GM23338 (cell line): ENCODE measurements at regions not wholly inside any gene's neighbourhood (a gene's known extent, or its start where the extent isn't known, plus 50 kb on each side); places are given as distances from the start of the nearest gene placed in this dataset.

Experiments
- ATAC-seq: fragments of 200-7000 bp; cut with Tn5 transposase; 3 replicates; pipeline ENCODE4 v1.9.1; 2020
- DNase-seq: peaks from one replicate; pipeline ENCODE4 v3.0.0-alpha.2; 2015; ENCODE audit warnings: low spot score
- H2AFZ ChIP-seq: fragments of 200-600 bp; sonication (generic); 2 replicates; pipeline ENCODE4 v1.8.0; 2016; ENCODE audit warnings: antibody characterized with exemption, mild to moderate bottlenecking, moderate library complexity
- H3F3A ChIP-seq: fragments of 200-600 bp; sonication (generic); replicated peaks from 2 replicates; pipeline ENCODE4 v1.8.0; 2017; ENCODE audit warnings: antibody characterized with exemption, mixed run types, low read depth
- H3K27ac ChIP-seq: fragments of 200-600 bp; sonication (generic); 2 replicates; pipeline ENCODE4 v1.6.1; 2016; ENCODE audit warnings: low read depth
- H3K27me3 ChIP-seq: fragments of 200-600 bp; sonication (generic); 2 replicates; pipeline ENCODE4 v1.8.0; 2016; ENCODE audit warnings: mild to moderate bottlenecking, mixed run types, moderate library complexity; ENCODE audit not compliant: insufficient read depth
- H3K36me3 ChIP-seq: fragments of 200-600 bp; sonication (generic); 2 replicates; pipeline ENCODE4 v1.8.0; 2016; ENCODE audit warnings: mild to moderate bottlenecking; ENCODE audit not compliant: insufficient read depth
- H3K4me1 ChIP-seq: fragments of 200-600 bp; sonication (generic); 2 replicates; pipeline ENCODE4 v1.8.0; 2016; ENCODE audit warnings: mild to moderate bottlenecking, moderate library complexity; ENCODE audit not compliant: insufficient read depth
- H3K4me2 ChIP-seq: fragments of 200-600 bp; sonication (generic); 2 replicates; pipeline ENCODE4 v1.7.1; 2017; ENCODE audit warnings: mixed run types
- H3K4me3 ChIP-seq: fragments of 200-600 bp; sonication (generic); 2 replicates; pipeline ENCODE4 v1.6.1; 2016; ENCODE audit warnings: mixed run types
- H3K79me2 ChIP-seq: fragments of 200-600 bp; sonication (generic); replicated peaks from 2 replicates; pipeline ENCODE4 v1.8.0; 2017; ENCODE audit warnings: mild to moderate bottlenecking; ENCODE audit not compliant: insufficient read depth
- H3K9me2 ChIP-seq: fragments of 200-600 bp; sonication (generic); 2 replicates; pipeline ENCODE4 v1.8.0; 2017; ENCODE audit not compliant: insufficient read depth
- H4K20me1 ChIP-seq: fragments of 200-600 bp; sonication (generic); replicated peaks from 2 replicates; pipeline ENCODE4 v1.8.0; 2017; ENCODE audit warnings: mild to moderate bottlenecking; ENCODE audit not compliant: insufficient read depth
- H3K27ac Mint-ChIP-seq: 2 replicates; pipeline ENCODE4 v1.8.0; 2020; ENCODE audit warnings: inconsistent platforms, mild to moderate bottlenecking, moderate library complexity, mixed read lengths
- H3K27me3 Mint-ChIP-seq: 3 replicates; pipeline ENCODE4 v1.8.0; 2022; ENCODE audit warnings: low read depth, mild to moderate bottlenecking, moderate library complexity, mixed read lengths, inconsistent platforms; ENCODE audit not compliant: insufficient read depth, poor library complexity
- H3K36me3 Mint-ChIP-seq: 3 replicates; pipeline ENCODE4 v1.8.0; 2021; ENCODE audit warnings: low read depth, mild to moderate bottlenecking, inconsistent platforms, moderate library complexity, mixed read lengths
- H3K4me1 Mint-ChIP-seq: 3 replicates; pipeline ENCODE4 v1.8.0; 2020; ENCODE audit warnings: mild to moderate bottlenecking, inconsistent platforms, mixed read lengths
- H3K4me3 Mint-ChIP-seq: 3 replicates; pipeline ENCODE4 v1.8.0; 2021; ENCODE audit warnings: moderate library complexity, mild to moderate bottlenecking, inconsistent platforms, mixed read lengths
- H3K9me3 Mint-ChIP-seq: 3 replicates; pipeline ENCODE4 v1.8.0; 2020; ENCODE audit warnings: moderate library complexity, mild to moderate bottlenecking, inconsistent platforms, mixed read lengths
- POLR2AphosphoS5 ChIP-seq: IDR thresholded peaks from 2 replicates; pipeline ENCODE4 v1.6.1; 2016; ENCODE audit warnings: antibody characterized with exemption, low read depth
- ZNF331 ChIP-seq: fragments of 250-450 bp; sonication (Bioruptor Pico); IDR thresholded peaks from 2 replicates; pipeline ENCODE4 v1.5.0; 2020; ENCODE audit warnings: low read depth, mild to moderate bottlenecking, moderate library complexity
- ZNF462 ChIP-seq: fragments of 250-450 bp; sonication (Bioruptor Pico); IDR thresholded peaks from 2 replicates; pipeline ENCODE4 v1.5.0; 2020; ENCODE audit warnings: mild to moderate bottlenecking, moderate library complexity

- Mint-ChIP-seq H3K27me3 (no peaks in the 10 kb centered on the region), H3K4me1 (no peaks in the 10 kb centered on the region), H3K9me3 (no peaks in the 10 kb centered on the region), H3K4me3 (no peak overlapping the region), H3K36me3 (no peaks in the 10 kb centered on the region), H3K27ac (no peak overlapping the region)
- DNase-seq, result no peak
- Histone ChIP-seq H3F3A (no peaks in the 10 kb centered on the region), H3K27ac (no peak overlapping the region), H4K20me1 (no peaks in the 10 kb centered on the region), H3K36me3 (no peaks in the 10 kb centered on the region), H3K9me2 (no peaks in the 10 kb centered on the region), H3K4me2 (no peak overlapping the region), H3K27me3 (no peaks in the 10 kb centered on the region), H3K4me1 (no peaks in the 10 kb centered on the region), H3K79me2 (no peaks in the 10 kb centered on the region), H3K4me3 (no peak overlapping the region), H2AFZ (no peak overlapping the region)
- no peak for ATAC-seq
- TF ChIP-seq ZNF462 (CRISPR knock-in tag) (no peak), ZNF331 (no peak)
These were observed 1263.8 kb downstream of the ZPLD1 start for GRCh38 chr3:103698646-103699045.

- no peak overlapping the region for H3K4me3 ChIP-seq
- H3K9me2 ChIP-seq, result no peaks in the 10 kb centered on the region
- H3K4me1 Mint-ChIP-seq, result no peaks in the 10 kb centered on the region
- H3K4me1 ChIP-seq, result no peaks in the 10 kb centered on the region
- H3K27ac Mint-ChIP-seq, result no peak overlapping the region
- TF ChIP-seq ZNF331, result no peak
- no peak for TF ChIP-seq POLR2AphosphoS5
- H3K9me3 Mint-ChIP-seq, result no peaks in the 10 kb centered on the region
- no peaks in the 10 kb centered on the region for H3K36me3 ChIP-seq
- no peaks in the 10 kb centered on the region for H4K20me1 ChIP-seq
- no peak overlapping the region for H3K4me2 ChIP-seq
- H3K27me3 ChIP-seq, result no peaks in the 10 kb centered on the region
- no peak overlapping the region for H3K27ac ChIP-seq
- DNase-seq, result no peak
- H3K79me2 ChIP-seq, result no peaks in the 10 kb centered on the region
- no peaks in the 10 kb centered on the region for H3F3A ChIP-seq
- no peaks in the 10 kb centered on the region for H3K27me3 Mint-ChIP-seq
- no peak overlapping the region for H2AFZ ChIP-seq
- no peak overlapping the region for H3K4me3 Mint-ChIP-seq
- ATAC-seq, result no peak
- H3K36me3 Mint-ChIP-seq, result no peaks in the 10 kb centered on the region
These were observed 1264.4 kb downstream of the ZPLD1 start for GRCh38 chr3:103699228-103699627.
